IPS-20b (cell line): ENCODE measurements at regions not wholly inside any gene's neighbourhood (a gene's known extent, or its start where the extent isn't known, plus 50 kb on each side); places are given as distances from the start of the nearest gene placed in this dataset.

Source experiments
- H3K27ac ChIP-seq: one replicate; pipeline ENCODE4 v1.5.1; 2013; ENCODE audit warnings: low read length
- H3K27me3 ChIP-seq: 2 replicates; pipeline ENCODE4 v1.6.1; 2013; ENCODE audit warnings: mild to moderate bottlenecking, low read length, inconsistent platforms; ENCODE audit not compliant: insufficient read depth
- H3K36me3 ChIP-seq: 2 replicates; pipeline ENCODE4 v1.6.1; 2013; ENCODE audit warnings: low read depth, mild to moderate bottlenecking, inconsistent platforms, low read length, moderate library complexity; ENCODE audit not compliant: insufficient read depth
- H3K4me1 ChIP-seq: 2 replicates; pipeline ENCODE4 v1.6.1; 2013; ENCODE audit warnings: mild to moderate bottlenecking, control low read depth, inconsistent platforms, low read length, moderate library complexity; ENCODE audit not compliant: insufficient read depth
- H3K4me3 ChIP-seq: 2 replicates; pipeline ENCODE4 v1.5.1; 2013; ENCODE audit warnings: mild to moderate bottlenecking, low read length, inconsistent platforms
- H3K9ac ChIP-seq: 2 replicates; pipeline ENCODE4 v1.6.1; 2013; ENCODE audit warnings: low read depth, mild to moderate bottlenecking, inconsistent platforms, low read length, moderate library complexity
- H3K9me3 ChIP-seq: 2 replicates; pipeline ENCODE4 v1.6.1; 2013; ENCODE audit warnings: mild to moderate bottlenecking, low read depth, low read length, inconsistent platforms; ENCODE audit not compliant: insufficient read depth

DNA sequence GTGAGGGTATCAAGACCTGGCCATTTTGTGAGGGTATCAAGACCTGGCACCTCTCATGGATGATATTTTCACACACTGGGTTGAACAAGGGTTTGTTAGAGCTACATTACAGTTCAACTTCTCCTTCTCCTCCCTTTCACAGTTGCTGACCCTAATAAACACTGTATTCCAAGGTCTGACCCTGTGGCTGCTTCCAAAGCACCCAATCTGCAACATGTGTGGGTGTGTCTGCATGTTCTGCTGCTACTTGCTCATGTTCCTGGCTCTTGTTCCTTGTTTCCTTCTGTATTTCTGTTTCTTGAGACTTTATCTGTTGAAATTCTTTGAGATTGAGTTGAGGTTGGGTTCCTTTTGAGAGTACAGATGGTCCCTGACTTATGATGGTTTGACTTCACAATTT is 162.1 kb upstream of the GMDS start:
- H3K36me3 ChIP-seq = no peaks in the 10 kb centered on the region
- no peaks in the 10 kb centered on the region for H3K27me3 ChIP-seq
- no peak overlapping the region for H3K9ac ChIP-seq
- H3K4me3 ChIP-seq = no peak overlapping the region
- no peaks in the 10 kb centered on the region for H3K4me1 ChIP-seq
- no peak overlapping the region for H3K27ac ChIP-seq
- no peaks in the 10 kb centered on the region for H3K9me3 ChIP-seq

DNA sequence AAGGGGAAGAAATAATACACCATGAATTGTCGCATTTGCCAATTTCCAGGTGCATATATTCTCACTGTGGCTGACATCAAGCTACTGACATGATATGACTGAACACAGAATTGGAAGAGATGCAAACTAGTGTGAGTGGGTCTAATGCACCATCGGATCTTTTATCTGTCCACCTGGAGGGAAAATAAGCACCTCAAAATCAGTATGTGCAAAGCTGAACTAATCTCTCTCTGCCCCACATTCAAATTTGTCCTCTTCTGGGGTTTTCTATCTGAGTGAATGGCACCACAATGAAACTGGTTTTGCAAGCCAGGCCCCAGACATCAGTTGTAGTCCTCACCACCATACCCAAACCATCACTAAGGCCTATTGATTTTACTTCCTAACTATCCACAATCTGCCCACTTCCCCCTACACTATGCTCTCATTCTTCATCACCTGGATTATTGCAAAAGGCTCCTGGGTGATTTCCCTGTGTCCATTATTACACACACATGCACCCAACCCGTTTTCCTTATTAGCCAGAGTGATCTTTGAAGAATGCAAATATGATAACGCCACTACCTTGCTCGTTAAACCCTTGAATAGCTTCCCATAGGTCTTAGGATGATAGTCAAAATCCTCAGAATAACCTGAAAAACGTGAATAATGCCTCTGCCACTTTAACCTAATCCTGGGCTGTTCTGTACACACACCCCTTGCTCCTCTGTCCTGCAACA is 159.0 kb upstream of the GMDS start:
- Histone ChIP-seq H3K27me3 (no peaks in the 10 kb centered on the region), H3K27ac (no peak overlapping the region), H3K36me3 (no peaks in the 10 kb centered on the region), H3K4me1 (no peaks in the 10 kb centered on the region), H3K9me3 (no peaks in the 10 kb centered on the region; the same call in 1 of the 2 replicates), H3K9ac (no peak overlapping the region), H3K4me3 (no peak overlapping the region)

- H3K4me1 ChIP-seq = no peaks in the 10 kb centered on the region
These were observed 158.1 kb upstream of the GMDS start for GRCh38 chr6:2403546-2403945.

DNA sequence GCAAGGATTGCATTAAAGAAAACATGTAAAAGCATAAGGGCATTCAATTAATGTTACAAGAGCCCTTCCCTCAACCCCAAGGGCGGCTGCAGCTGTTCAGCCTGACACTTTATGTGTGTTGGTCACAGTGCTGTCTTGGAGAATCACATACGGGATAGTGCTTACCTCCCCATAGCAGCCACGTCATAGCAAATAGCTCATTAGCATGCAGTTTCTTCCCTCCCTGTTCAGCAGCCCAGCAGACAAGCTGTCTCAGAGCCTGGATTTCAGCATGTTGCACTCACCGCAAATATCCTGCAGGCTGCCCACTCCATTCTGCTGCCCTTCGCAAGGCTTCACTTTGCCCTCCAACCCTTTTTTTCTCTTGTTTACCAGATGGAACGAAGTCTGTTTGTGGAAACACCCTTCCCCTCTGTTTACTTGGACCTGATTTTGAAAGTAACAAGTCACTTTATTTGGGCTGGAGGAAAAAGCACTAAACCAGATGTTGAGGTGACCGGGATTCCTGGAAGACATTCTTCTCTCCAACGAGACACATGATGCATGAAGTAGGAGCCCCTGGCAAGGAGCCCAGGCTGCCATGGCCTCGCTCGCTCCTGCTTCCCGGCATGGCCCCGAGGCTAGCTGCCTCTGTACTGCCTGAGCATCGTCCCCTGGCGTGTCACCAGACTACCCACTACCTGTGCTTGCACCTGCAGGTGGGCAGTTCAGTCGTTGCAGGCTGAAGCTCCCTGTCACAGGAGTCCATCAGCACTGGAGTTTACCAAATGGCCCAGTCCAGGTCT is 151.6 kb upstream of the GMDS start:
- Histone ChIP-seq H3K4me1 (no peaks in the 10 kb centered on the region), H3K36me3 (no peaks in the 10 kb centered on the region), H3K27ac (no peak overlapping the region), H3K9me3 (peaks cover 13% of the 10 kb centered on the region; the same call in 1 of the 2 replicates), H3K4me3 (no peak overlapping the region), H3K9ac (no peak overlapping the region), H3K27me3 (no peaks in the 10 kb centered on the region)

More at GRCh38 chr6:2403546-2403945, 158.1 kb upstream of the GMDS start:
- Histone ChIP-seq H3K9me3 (no peaks in the 10 kb centered on the region; the same call in 1 of the 2 replicates), H3K27me3 (no peaks in the 10 kb centered on the region), H3K36me3 (no peaks in the 10 kb centered on the region), H3K27ac (no peak overlapping the region), H3K4me3 (no peak overlapping the region), H3K9ac (no peak overlapping the region)

GRCh38 chr6:2396042-2396657 is 150.7 kb upstream of the GMDS start:
- peaks cover 14% of the 10 kb centered on the region; the same call in 1 of the 2 replicates for H3K9me3 ChIP-seq
- no peaks in the 10 kb centered on the region for H3K36me3 ChIP-seq
- H3K4me1 ChIP-seq = no peaks in the 10 kb centered on the region
- no peak overlapping the region for H3K9ac ChIP-seq
- no peak overlapping the region for H3K27ac ChIP-seq
- H3K4me3 ChIP-seq = no peak overlapping the region
- no peaks in the 10 kb centered on the region for H3K27me3 ChIP-seq

- H3K27me3 ChIP-seq = no peaks in the 10 kb centered on the region
- H3K36me3 ChIP-seq = no peaks in the 10 kb centered on the region
- no peak overlapping the region for H3K9ac ChIP-seq
- H3K9me3 ChIP-seq = 0 out of 2 replicates have a peak, but pooled peaks cover 14% of the 10 kb centered on the region
- no peak overlapping the region for H3K4me3 ChIP-seq
- H3K4me1 ChIP-seq = no peaks in the 10 kb centered on the region
- no peak overlapping the region for H3K27ac ChIP-seq
These were observed 143.3 kb upstream of the GMDS start for GRCh38 chr6:2388554-2389324.

GRCh38 chr6:2387445-2387844 is 142.0 kb upstream of the GMDS start:
- H3K9me3 ChIP-seq = 0 out of 2 replicates have a peak, but pooled peaks cover 5% of the 10 kb centered on the region

GRCh38 chr6:2385471-2385983 is 140.1 kb upstream of the GMDS start:
- Histone ChIP-seq H3K4me1 (no peaks in the 10 kb centered on the region), H3K9ac (no peak overlapping the region), H3K9me3 (no peaks in the 10 kb centered on the region), H3K27ac (no peak overlapping the region), H3K36me3 (no peaks in the 10 kb centered on the region), H3K4me3 (no peak overlapping the region), H3K27me3 (no peaks in the 10 kb centered on the region)

More at GRCh38 chr6:2387445-2387844, 142.0 kb upstream of the GMDS start:
- H3K4me3 ChIP-seq = no peak overlapping the region
- no peaks in the 10 kb centered on the region for H3K36me3 ChIP-seq
- no peak overlapping the region for H3K9ac ChIP-seq
- no peak overlapping the region for H3K27ac ChIP-seq
- H3K4me1 ChIP-seq = no peaks in the 10 kb centered on the region
- no peaks in the 10 kb centered on the region for H3K27me3 ChIP-seq

DNA sequence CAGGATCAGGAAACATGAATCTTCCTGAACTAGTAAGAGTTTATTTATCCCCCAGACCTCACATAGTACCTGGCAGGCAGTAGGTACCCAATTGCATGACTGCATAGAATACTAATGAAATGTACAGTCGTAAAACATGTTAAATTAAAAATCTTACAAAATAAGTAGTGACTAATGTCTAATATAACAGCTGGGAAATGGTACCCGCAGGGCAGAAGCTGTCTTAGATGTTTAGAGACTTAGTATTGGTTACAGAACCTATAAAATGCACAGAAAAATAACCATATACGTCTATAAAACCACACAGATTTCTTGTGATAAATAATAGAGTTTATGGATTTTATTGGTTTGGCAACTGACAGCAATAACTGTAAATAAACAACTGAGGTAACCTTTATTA is 139.1 kb upstream of the GMDS start:
- H3K4me3 ChIP-seq = no peak overlapping the region
- H3K9ac ChIP-seq = no peak overlapping the region
- no peaks in the 10 kb centered on the region for H3K9me3 ChIP-seq
- no peaks in the 10 kb centered on the region for H3K4me1 ChIP-seq
- H3K27me3 ChIP-seq = no peaks in the 10 kb centered on the region
- no peaks in the 10 kb centered on the region for H3K36me3 ChIP-seq
- H3K27ac ChIP-seq = no peak overlapping the region

- Histone ChIP-seq H3K9me3 (no peaks in the 10 kb centered on the region), H3K9ac (no peak overlapping the region), H3K36me3 (no peaks in the 10 kb centered on the region), H3K27me3 (no peaks in the 10 kb centered on the region), H3K27ac (no peak overlapping the region), H3K4me1 (no peaks in the 10 kb centered on the region), H3K4me3 (no peak overlapping the region)
These were observed 136.7 kb upstream of the GMDS start for GRCh38 chr6:2381872-2382661.
